ENCODE measurements at regions not wholly inside any gene's neighbourhood (a gene's known extent, or its start where the extent isn't known, plus 50 kb on each side); places are given as distances from the start of the nearest gene placed in this dataset.

GRCh38 chr12:115558281-115558680, 719.2 kb downstream of the MED13L start:
- TF ChIP-seq CTCF (IDR thresholded peaks at IDR 0.05) (no peak), POLR2A (IDR thresholded peaks at IDR 0.05) (no peak)

Measured in thyroid gland (tissue), 4 donors.